ENCODE measurements at regions not wholly inside any gene's neighbourhood (a gene's known extent, or its start where the extent isn't known, plus 50 kb on each side); places are given as distances from the start of the nearest gene placed in this dataset.
"Not testable (repeated sequence)": the region's sequence is repeated elsewhere in the genome, so short reads cannot be mapped to it uniquely, and the experiment has no call there.

GRCh38 chr1:229171934-229172333 is 99.0 kb upstream of the RAB4A start:
- Histone ChIP-seq H3K36me3 (ENCODE audit: control insufficient read depth in 2 of 2, insufficient read depth in 2 of 2, low read length in 2 of 2) (no peaks in the 10 kb centered on the region), H3K27ac (ENCODE audit: low read depth in 2 of 2, low read length in 2 of 2) (peak overlapping the region; percentile 46 to 48), H3K27me3 (ENCODE audit: control insufficient read depth in 2 of 2, insufficient read depth in 2 of 2, low read length in 2 of 2) (no peaks in the 10 kb centered on the region), H3K4me3 (ENCODE audit: low read length in 2 of 2) (no peak overlapping the region), H3K9me3 (ENCODE audit: control insufficient read depth in 2 of 2, low read length in 2 of 2) (no peaks in the 10 kb centered on the region), H3K9ac (ENCODE audit: low read depth in 1 of 2, low read length in 2 of 2) (peak overlapping the region in 1 of 2 donors; percentile 7), H3K4me1 (ENCODE audit: control insufficient read depth in 2 of 2, insufficient read depth in 2 of 2, low read length in 2 of 2) (peaks cover 4 to 9% of the 10 kb centered on the region in 2 donors)

- H3K9me3 ChIP-seq (ENCODE audit: control insufficient read depth in 2 of 2, low read length in 2 of 2); H3K36me3 ChIP-seq (ENCODE audit: control insufficient read depth in 2 of 2, insufficient read depth in 2 of 2, low read length in 2 of 2); H3K27me3 ChIP-seq (ENCODE audit: control insufficient read depth in 2 of 2, insufficient read depth in 2 of 2, low read length in 2 of 2); H3K4me3 ChIP-seq (ENCODE audit: low read length in 2 of 2); H3K9ac ChIP-seq (ENCODE audit: low read depth in 1 of 2, low read length in 2 of 2); H3K4me1 ChIP-seq (ENCODE audit: control insufficient read depth in 2 of 2, insufficient read depth in 2 of 2, low read length in 2 of 2): not testable (repeated sequence)
- peak overlapping the region in 1 of 2 donors; percentile 27 for H3K27ac ChIP-seq (ENCODE audit: low read depth in 2 of 2, low read length in 2 of 2)
Measured at GRCh38 chr1:229173491-229174476, 97.1 kb upstream of the RAB4A start.

GRCh38 chr1:229175297-229175696 is 95.6 kb upstream of the RAB4A start:
- H3K27me3 ChIP-seq (ENCODE audit: control insufficient read depth in 2 of 2, insufficient read depth in 2 of 2, low read length in 2 of 2); H3K9ac ChIP-seq (ENCODE audit: low read depth in 1 of 2, low read length in 2 of 2); H3K4me3 ChIP-seq (ENCODE audit: low read length in 2 of 2); H3K27ac ChIP-seq (ENCODE audit: low read depth in 2 of 2, low read length in 2 of 2); H3K4me1 ChIP-seq (ENCODE audit: control insufficient read depth in 2 of 2, insufficient read depth in 2 of 2, low read length in 2 of 2); H3K9me3 ChIP-seq (ENCODE audit: control insufficient read depth in 2 of 2, low read length in 2 of 2); H3K36me3 ChIP-seq (ENCODE audit: control insufficient read depth in 2 of 2, insufficient read depth in 2 of 2, low read length in 2 of 2): not testable (repeated sequence)

GRCh38 chr1:229176457-229176856 is 94.5 kb upstream of the RAB4A start:
- not testable (repeated sequence) for H3K27ac ChIP-seq (ENCODE audit: low read depth in 2 of 2, low read length in 2 of 2); H3K36me3 ChIP-seq (ENCODE audit: control insufficient read depth in 2 of 2, insufficient read depth in 2 of 2, low read length in 2 of 2); H3K9ac ChIP-seq (ENCODE audit: low read depth in 1 of 2, low read length in 2 of 2); H3K4me1 ChIP-seq (ENCODE audit: control insufficient read depth in 2 of 2, insufficient read depth in 2 of 2, low read length in 2 of 2); H3K27me3 ChIP-seq (ENCODE audit: control insufficient read depth in 2 of 2, insufficient read depth in 2 of 2, low read length in 2 of 2); H3K4me3 ChIP-seq (ENCODE audit: low read length in 2 of 2); H3K9me3 ChIP-seq (ENCODE audit: control insufficient read depth in 2 of 2, low read length in 2 of 2)

- Histone ChIP-seq H3K36me3 (ENCODE audit: control insufficient read depth in 2 of 2, insufficient read depth in 2 of 2, low read length in 2 of 2) (no peaks in the 10 kb centered on the region), H3K4me1 (ENCODE audit: control insufficient read depth in 2 of 2, insufficient read depth in 2 of 2, low read length in 2 of 2) (peaks cover 0 to 5% of the 10 kb centered on the region in 2 donors), H3K9ac (ENCODE audit: low read depth in 1 of 2, low read length in 2 of 2) (no peak overlapping the region), H3K27me3 (ENCODE audit: control insufficient read depth in 2 of 2, insufficient read depth in 2 of 2, low read length in 2 of 2) (no peaks in the 10 kb centered on the region), H3K9me3 (ENCODE audit: control insufficient read depth in 2 of 2, low read length in 2 of 2) (no peaks in the 10 kb centered on the region), H3K27ac (ENCODE audit: low read depth in 2 of 2, low read length in 2 of 2) (no peak overlapping the region), H3K4me3 (ENCODE audit: low read length in 2 of 2) (no peak overlapping the region)
Measured at GRCh38 chr1:229180161-229180560, 90.8 kb upstream of the RAB4A start.

- no peaks in the 10 kb centered on the region for H3K9me3 ChIP-seq (ENCODE audit: control insufficient read depth in 2 of 2, low read length in 2 of 2)
- no peak overlapping the region for H3K27ac ChIP-seq (ENCODE audit: low read depth in 2 of 2, low read length in 2 of 2)
- no peaks in the 10 kb centered on the region for H3K36me3 ChIP-seq (ENCODE audit: control insufficient read depth in 2 of 2, insufficient read depth in 2 of 2, low read length in 2 of 2)
- H3K9ac ChIP-seq (ENCODE audit: low read depth in 1 of 2, low read length in 2 of 2): no peak overlapping the region
- H3K4me1 ChIP-seq (ENCODE audit: control insufficient read depth in 2 of 2, insufficient read depth in 2 of 2, low read length in 2 of 2): peaks cover 0 to 5% of the 10 kb centered on the region in 2 donors
- no peak overlapping the region for H3K4me3 ChIP-seq (ENCODE audit: low read length in 2 of 2)
- H3K27me3 ChIP-seq (ENCODE audit: control insufficient read depth in 2 of 2, insufficient read depth in 2 of 2, low read length in 2 of 2): no peaks in the 10 kb centered on the region
Measured at GRCh38 chr1:229181419-229181818, 89.5 kb upstream of the RAB4A start.

- H3K9me3 ChIP-seq (ENCODE audit: control insufficient read depth in 2 of 2, low read length in 2 of 2): no peaks in the 10 kb centered on the region
- H3K27me3 ChIP-seq (ENCODE audit: control insufficient read depth in 2 of 2, insufficient read depth in 2 of 2, low read length in 2 of 2): no peaks in the 10 kb centered on the region
- H3K9ac ChIP-seq (ENCODE audit: low read depth in 1 of 2, low read length in 2 of 2): no peak overlapping the region
- peaks cover 0 to 5% of the 10 kb centered on the region in 2 donors for H3K4me1 ChIP-seq (ENCODE audit: control insufficient read depth in 2 of 2, insufficient read depth in 2 of 2, low read length in 2 of 2)
- H3K27ac ChIP-seq (ENCODE audit: low read depth in 2 of 2, low read length in 2 of 2): no peak overlapping the region
- no peak overlapping the region for H3K4me3 ChIP-seq (ENCODE audit: low read length in 2 of 2)
- H3K36me3 ChIP-seq (ENCODE audit: control insufficient read depth in 2 of 2, insufficient read depth in 2 of 2, low read length in 2 of 2): no peaks in the 10 kb centered on the region
Measured at GRCh38 chr1:229183588-229183987, 87.3 kb upstream of the RAB4A start.

GRCh38 chr1:229184066-229184465 is 86.8 kb upstream of the RAB4A start:
- H3K27ac ChIP-seq (ENCODE audit: low read depth in 2 of 2, low read length in 2 of 2): no peak overlapping the region

GRCh38 chr1:229185963-229186362 is 84.9 kb upstream of the RAB4A start:
- no peak overlapping the region for H3K27ac ChIP-seq (ENCODE audit: low read depth in 2 of 2, low read length in 2 of 2)
- no peak overlapping the region for H3K4me3 ChIP-seq (ENCODE audit: low read length in 2 of 2)
- H3K9me3 ChIP-seq (ENCODE audit: control insufficient read depth in 2 of 2, low read length in 2 of 2): no peaks in the 10 kb centered on the region
- H3K4me1 ChIP-seq (ENCODE audit: control insufficient read depth in 2 of 2, insufficient read depth in 2 of 2, low read length in 2 of 2): peaks cover 0 to 5% of the 10 kb centered on the region in 2 donors
- H3K36me3 ChIP-seq (ENCODE audit: control insufficient read depth in 2 of 2, insufficient read depth in 2 of 2, low read length in 2 of 2): no peaks in the 10 kb centered on the region
- no peak overlapping the region for H3K9ac ChIP-seq (ENCODE audit: low read depth in 1 of 2, low read length in 2 of 2)
- H3K27me3 ChIP-seq (ENCODE audit: control insufficient read depth in 2 of 2, insufficient read depth in 2 of 2, low read length in 2 of 2): no peaks in the 10 kb centered on the region

More at GRCh38 chr1:229184066-229184465, 86.8 kb upstream of the RAB4A start:
- H3K4me3 ChIP-seq (ENCODE audit: low read length in 2 of 2): no peak overlapping the region
- peaks cover 0 to 5% of the 10 kb centered on the region in 2 donors for H3K4me1 ChIP-seq (ENCODE audit: control insufficient read depth in 2 of 2, insufficient read depth in 2 of 2, low read length in 2 of 2)
- H3K36me3 ChIP-seq (ENCODE audit: control insufficient read depth in 2 of 2, insufficient read depth in 2 of 2, low read length in 2 of 2): no peaks in the 10 kb centered on the region
- H3K27me3 ChIP-seq (ENCODE audit: control insufficient read depth in 2 of 2, insufficient read depth in 2 of 2, low read length in 2 of 2): no peaks in the 10 kb centered on the region
- H3K9ac ChIP-seq (ENCODE audit: low read depth in 1 of 2, low read length in 2 of 2): no peak overlapping the region
- no peaks in the 10 kb centered on the region for H3K9me3 ChIP-seq (ENCODE audit: control insufficient read depth in 2 of 2, low read length in 2 of 2)

GRCh38 chr1:229186373-229187056 is 84.4 kb upstream of the RAB4A start:
- Histone ChIP-seq H3K27ac (ENCODE audit: low read depth in 2 of 2, low read length in 2 of 2) (no peak overlapping the region), H3K27me3 (ENCODE audit: control insufficient read depth in 2 of 2, insufficient read depth in 2 of 2, low read length in 2 of 2) (no peaks in the 10 kb centered on the region), H3K36me3 (ENCODE audit: control insufficient read depth in 2 of 2, insufficient read depth in 2 of 2, low read length in 2 of 2) (no peaks in the 10 kb centered on the region), H3K9me3 (ENCODE audit: control insufficient read depth in 2 of 2, low read length in 2 of 2) (no peaks in the 10 kb centered on the region), H3K4me1 (ENCODE audit: control insufficient read depth in 2 of 2, insufficient read depth in 2 of 2, low read length in 2 of 2) (peaks cover 0 to 5% of the 10 kb centered on the region in 2 donors), H3K9ac (ENCODE audit: low read depth in 1 of 2, low read length in 2 of 2) (no peak overlapping the region), H3K4me3 (ENCODE audit: low read length in 2 of 2) (no peak overlapping the region)
